GM03348 (cell line): ENCODE measurements at regions not wholly inside any gene's neighbourhood (a gene's known extent, or its start where the extent isn't known, plus 50 kb on each side); places are given as distances from the start of the nearest gene placed in this dataset.
"Not testable (repeated sequence)": the region's sequence is repeated elsewhere in the genome, so short reads cannot be mapped to it uniquely, and the experiment has no call there.

Experiments used
- DNase-seq: peaks from one replicate; pipeline ENCODE4 v3.0.0; 2012; ENCODE audit warnings: low spot score

- DNase-seq, result no peak
These were observed 180.0 kb upstream of the ANK3 start for GRCh38 chr10:60569681-60570080.

- no peak for DNase-seq
These were observed 176.4 kb upstream of the ANK3 start for GRCh38 chr10:60566096-60566495.

- DNase-seq, result no peak
These were observed 175.8 kb upstream of the ANK3 start for GRCh38 chr10:60565492-60565891.

- no peak for DNase-seq
These were observed 174.8 kb upstream of the ANK3 start for GRCh38 chr10:60564475-60564874.

GRCh38 chr10:60560451-60560850 lies 170.8 kb upstream of the ANK3 start:
- no peak for DNase-seq

- no peak for DNase-seq
These were observed 166.0 kb upstream of the ANK3 start for GRCh38 chr10:60555700-60556099.

- DNase-seq, result no peak
These were observed 160.0 kb upstream of the ANK3 start for GRCh38 chr10:60549686-60550085.

GRCh38 chr10:60542657-60543056 lies 153.0 kb upstream of the ANK3 start:
- no peak for DNase-seq

GRCh38 chr10:60541451-60541850 lies 151.8 kb upstream of the ANK3 start:
- DNase-seq, result no peak

- DNase-seq, result no peak
These were observed 148.0 kb upstream of the ANK3 start for GRCh38 chr10:60537697-60538096.

- DNase-seq, result peak; percentile 24
These were observed 146.9 kb upstream of the ANK3 start for GRCh38 chr10:60536529-60537114.

GRCh38 chr10:60535427-60535826 lies 145.8 kb upstream of the ANK3 start:
- no peak for DNase-seq

GRCh38 chr10:60534761-60535389 lies 145.2 kb upstream of the ANK3 start:
- no peak for DNase-seq

GRCh38 chr10:60532696-60533468 lies 143.2 kb upstream of the ANK3 start:
- no peak for DNase-seq

- no peak for DNase-seq
These were observed 141.3 kb upstream of the ANK3 start for GRCh38 chr10:60531006-60531405.

GRCh38 chr10:60527676-60528075 lies 138.0 kb upstream of the ANK3 start:
- DNase-seq, result no peak

GRCh38 chr10:60525716-60526585 lies 136.3 kb upstream of the ANK3 start:
- no peak for DNase-seq

GRCh38 chr10:60524541-60524940 lies 134.9 kb upstream of the ANK3 start:
- peak; percentile 22 for DNase-seq

- DNase-seq, result not testable (repeated sequence)
These were observed 133.7 kb upstream of the ANK3 start for GRCh38 chr10:60523371-60523770.

- no peak for DNase-seq
These were observed 132.9 kb upstream of the ANK3 start for GRCh38 chr10:60522617-60523016.

- DNase-seq, result peak; percentile 43
These were observed 132.3 kb upstream of the ANK3 start for GRCh38 chr10:60521974-60522405.

GRCh38 chr10:60518745-60519144 lies 129.1 kb upstream of the ANK3 start:
- no peak for DNase-seq
